K562 (cell line): ENCODE measurements at regions not wholly inside any gene's neighbourhood (a gene's known extent, or its start where the extent isn't known, plus 50 kb on each side); places are given as distances from the start of the nearest gene placed in this dataset.

ENCODE experiments used
- ATAC-seq: fragments of 200-7000 bp; cut with Tn5 transposase; 3 replicates; pipeline ENCODE4 v1.9.1; 2020; ENCODE audit warnings: moderate library complexity
- BruUV-seq: library from RNA; stranded (reverse); fragments of 400-500 nt; replicated peaks from 2 replicates; lab custom pipeline; 2021; lab: Mats Ljungman, UMichigan
- CTCF ChIA-PET: fragments of 300-600 bp; formaldehyde crosslinking; extraction: SDS; loops from one replicate; lab custom pipeline; 2021; ENCODE audit warnings: low intra/inter-chr PET ratio; lab: Yijun Ruan, JAX
- POLR2A ChIA-PET: fragments of 300-600, 350-650 bp; sonication (Branson Sonifier 250); formaldehyde crosslinking; extraction: SDS; loops from one replicate; lab custom pipeline; 2021; ENCODE audit warnings: antibody characterized with exemption, inconsistent platforms; lab: Yijun Ruan, JAX
- DNase-seq, 4 experiments: peaks; one replicate each; pipeline versions ENCODE4 v3.0.0 to v3.0.0-alpha.2; 2011 to 2018; ENCODE audit warnings: low spot score in 3 of 4, mixed read lengths in 3 of 4; ENCODE audit errors: extremely low read depth in 1 of 4
- FAIRE-seq: peaks from 2 replicates; lab custom pipeline; 2011; peaks lifted over from hg19 to GRCh38; lab: Jason Lieb, UNC
- H2AFZ ChIP-seq: 2 replicates; pipeline ENCODE4 v1.6.0; 2011; ENCODE audit warnings: low read depth, low read length, control low read depth, inconsistent platforms
- H3K27ac ChIP-seq: fragments of 200-600 bp; 3 replicates; pipeline ENCODE4 v1.8.0; 2011; ENCODE audit warnings: low read depth, mild to moderate bottlenecking, control low read depth, inconsistent platforms, low read length, moderate library complexity, mixed read lengths; ENCODE audit errors: extremely low read depth
- H3K27me3 ChIP-seq, 2 experiments: fragments of 300-600 bp in 1 of 2; 2 replicates in 1 of 2; 3 replicates in 1 of 2; pipeline versions ENCODE4 v1.6.0 to v1.8.0; 2011; ENCODE audit warnings: inconsistent platforms in 2 of 2, low read length in 2 of 2, mild to moderate bottlenecking in 1 of 2, mixed read lengths in 1 of 2, moderate library complexity in 1 of 2; ENCODE audit not compliant: control insufficient read depth in 2 of 2, insufficient read depth in 2 of 2
- H3K36me3 ChIP-seq: fragments of 300-600 bp; 3 replicates; pipeline ENCODE4 v1.8.0; 2011; ENCODE audit warnings: mild to moderate bottlenecking, low read length, inconsistent platforms; ENCODE audit not compliant: control insufficient read depth, insufficient read depth
- H3K4me1 ChIP-seq, 2 experiments: fragments of 200-600 bp in 1 of 2; replicated peaks in 1 of 2; 2 replicates in 1 of 2; 3 replicates in 1 of 2; pipeline versions ENCODE4 v1.5.1 to v1.8.0; 2011; ENCODE audit warnings: inconsistent platforms in 2 of 2, low read length in 2 of 2, mild to moderate bottlenecking in 1 of 2, mixed read lengths in 1 of 2, moderate library complexity in 1 of 2; ENCODE audit not compliant: control insufficient read depth in 2 of 2, insufficient read depth in 2 of 2
- H3K4me2 ChIP-seq: 2 replicates; pipeline ENCODE4 v1.6.1; 2011; ENCODE audit warnings: low read length, control low read depth, inconsistent platforms, mixed read lengths; ENCODE audit not compliant: insufficient read depth
- H3K4me3 ChIP-seq: fragments of 200-600 bp; sonication (generic), shearing (Covaris generic); 2 replicates; pipeline ENCODE4 v1.5.1; 2016; ENCODE audit warnings: control low read depth, inconsistent platforms
- H3K79me2 ChIP-seq: fragments of 200-600 bp; 3 replicates; pipeline ENCODE4 v1.8.0; 2011; ENCODE audit warnings: low read length, inconsistent platforms; ENCODE audit not compliant: control insufficient read depth, insufficient read depth
- H3K9ac ChIP-seq, 2 experiments: 2 replicates each; pipeline versions ENCODE4 v1.6.0 to v1.6.1; 2011; ENCODE audit warnings: low read depth in 2 of 2, low read length in 2 of 2, control low read depth in 1 of 2, inconsistent platforms in 1 of 2, mild to moderate bottlenecking in 1 of 2, mixed read lengths in 1 of 2; ENCODE audit not compliant: insufficient read depth in 1 of 2
- H3K9me1 ChIP-seq: one replicate; pipeline ENCODE4 v1.6.0; 2011; ENCODE audit warnings: inconsistent platforms, mild to moderate bottlenecking, low read length, moderate library complexity; ENCODE audit not compliant: control insufficient read depth, insufficient read depth
- H3K9me3 ChIP-seq: replicated peaks from 2 replicates; pipeline ENCODE4 v1.5.1; 2011; ENCODE audit warnings: low read depth, low read length, inconsistent platforms; ENCODE audit not compliant: control insufficient read depth, insufficient read depth
- H4K20me1 ChIP-seq: replicated peaks from 2 replicates; pipeline ENCODE4 v1.6.1; 2011; ENCODE audit warnings: low read length, inconsistent platforms, mixed read lengths; ENCODE audit not compliant: control insufficient read depth, insufficient read depth
- AFF4 ChIP-seq: sonication (generic); formaldehyde crosslinking; IDR thresholded peaks from 2 replicates; pipeline ENCODE4 v1.8.0; 2023; ENCODE audit warnings: mild to moderate bottlenecking, missing genetic modification reagents
- HEY1 ChIP-seq: fragments of 250-450 bp; sonication (Bioruptor Pico); IDR thresholded peaks from 2 replicates; pipeline ENCODE4 v1.5.0; 2020; ENCODE audit warnings: mild to moderate bottlenecking, moderate library complexity, borderline replicate concordance
- HIVEP1 ChIP-seq: fragments of 250-450 bp; sonication (Bioruptor Pico); IDR thresholded peaks from 2 replicates; pipeline ENCODE4 v1.4.0; 2020; ENCODE audit warnings: mild to moderate bottlenecking
- MEF2A ChIP-seq: IDR thresholded peaks from 2 replicates; pipeline ENCODE4 v1.6.1; 2011; ENCODE audit warnings: low read depth, mild to moderate bottlenecking, low read length, moderate library complexity; ENCODE audit not compliant: control insufficient read depth
- NFE2L1 ChIP-seq: fragments of 450-650 bp; IDR thresholded peaks from 2 replicates; pipeline ENCODE4 v1.6.1; 2016; ENCODE audit warnings: missing genetic modification characterization, low read depth, mild to moderate bottlenecking, missing compliant biosample characterization, moderate library complexity, borderline replicate concordance
- NFIX ChIP-seq: fragments of 250-450 bp; sonication (Bioruptor Pico); IDR thresholded peaks from 2 replicates; pipeline ENCODE4 v1.4.0; 2020; ENCODE audit warnings: low read depth, mild to moderate bottlenecking, moderate library complexity
- PHF20 ChIP-seq: fragments of 450-650 bp; IDR thresholded peaks from 2 replicates; pipeline ENCODE4 v1.6.1; 2018; ENCODE audit not compliant: partially characterized antibody
- PPARD ChIP-seq: fragments of 250-450 bp; sonication (Bioruptor Pico); IDR thresholded peaks from 2 replicates; pipeline ENCODE4 v1.8.0; 2022; ENCODE audit warnings: inconsistent platforms, mild to moderate bottlenecking, moderate library complexity
- SETDB1 ChIP-seq: IDR thresholded peaks from one replicate; pipeline ENCODE4 v1.6.1; 2012; ENCODE audit warnings: low read length, control low read depth, inconsistent platforms
- WGBS: fragments of 100-300 bp; shearing (Covaris generic); methylation state at CpG from one replicate; pipeline ENCODE4 v1.1.6; 2016; ENCODE audit warnings: low coverage, mixed read lengths; ENCODE audit not compliant: insufficient coverage; ENCODE audit errors: missing lambda C conversion rate; 5-methylcytosine and 5-hydroxymethylcytosine counted together
- in situ Hi-C: fragments of 300-500 bp; cut with MboI; formaldehyde crosslinking; loops from 4 replicates; pipeline ENCODE4 v1.15.0; 2018; ENCODE audit warnings: inconsistent platforms, mixed read lengths
- intact Hi-C: fragments of 100-400 bp; cut with micrococcal nuclease; formaldehyde crosslinking; loops from 2 replicates; pipeline ENCODE4 v1.14.2; 2022
- TF ChIP-seq, protein P1 (sequence below): fragments of 250-450 bp; sonication (Bioruptor Pico); IDR thresholded peaks from 2 replicates; pipeline ENCODE4 v1.5.1; 2021; ENCODE audit warnings: mild to moderate bottlenecking
- TF ChIP-seq, protein P2 (sequence below), 2 experiments: fragments of 450-650 bp; IDR thresholded peaks; 2 replicates each; pipeline ENCODE4 v1.6.1; 2018; ENCODE audit warnings: mild to moderate bottlenecking in 2 of 2, low read depth in 1 of 2; ENCODE audit not compliant: partially characterized antibody in 2 of 2
- TF ChIP-seq, protein P3 (sequence below): conservative IDR thresholded peaks from 2 replicates; pipeline ENCODE4 v1.6.1; 2011; ENCODE audit warnings: low read depth, mild to moderate bottlenecking, low read length; ENCODE audit not compliant: control insufficient read depth

DNA sequence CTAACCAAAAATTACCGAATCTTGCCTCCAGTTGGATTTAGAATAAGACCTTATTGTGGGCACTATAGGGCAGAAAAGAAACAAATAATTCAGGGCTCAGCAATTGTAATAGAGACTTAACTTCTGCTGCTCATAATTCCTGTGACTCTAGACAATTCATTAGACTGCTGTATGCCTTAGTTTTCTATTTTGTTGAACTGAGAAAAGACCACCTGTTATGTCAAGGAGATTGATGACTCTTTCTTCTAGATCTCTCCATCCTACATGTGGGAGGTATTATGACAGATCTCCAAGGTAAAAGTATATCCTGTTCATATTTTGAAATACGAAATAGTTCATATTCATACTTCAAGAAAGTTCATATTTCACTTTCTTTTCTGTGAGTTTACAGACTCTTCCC is 605.1 kb downstream of the PSAT1 start:
- Histone ChIP-seq H3K9ac (no peak overlapping the region), H3K79me2 (no peaks in the 10 kb centered on the region), H3K27me3 (no peaks in the 10 kb centered on the region), H3K9me3 (no peaks in the 10 kb centered on the region), H3K4me2 (no peak overlapping the region), H3K36me3 (no peaks in the 10 kb centered on the region), H3K4me1 (no peaks in the 10 kb centered on the region), H3K9me1 (no peaks in the 10 kb centered on the region), H4K20me1 (no peaks in the 10 kb centered on the region), H3K4me3 (no peak overlapping the region), H2AFZ (no peak overlapping the region), H3K27ac (no peak overlapping the region)
- in situ Hi-C loops (no loop called here), intact Hi-C loops (no loop called here)
- CTCF ChIA-PET: no interaction called here
- BruUV-seq: no TSS peak
- no peak for FAIRE-seq
- POLR2A ChIA-PET: no interaction called here
- no peak for DNase-seq
- ATAC-seq: no peak
- WGBS: 0% methylated on average over 2 of the region's 2 CpGs
- TF ChIP-seq, protein P1, sequence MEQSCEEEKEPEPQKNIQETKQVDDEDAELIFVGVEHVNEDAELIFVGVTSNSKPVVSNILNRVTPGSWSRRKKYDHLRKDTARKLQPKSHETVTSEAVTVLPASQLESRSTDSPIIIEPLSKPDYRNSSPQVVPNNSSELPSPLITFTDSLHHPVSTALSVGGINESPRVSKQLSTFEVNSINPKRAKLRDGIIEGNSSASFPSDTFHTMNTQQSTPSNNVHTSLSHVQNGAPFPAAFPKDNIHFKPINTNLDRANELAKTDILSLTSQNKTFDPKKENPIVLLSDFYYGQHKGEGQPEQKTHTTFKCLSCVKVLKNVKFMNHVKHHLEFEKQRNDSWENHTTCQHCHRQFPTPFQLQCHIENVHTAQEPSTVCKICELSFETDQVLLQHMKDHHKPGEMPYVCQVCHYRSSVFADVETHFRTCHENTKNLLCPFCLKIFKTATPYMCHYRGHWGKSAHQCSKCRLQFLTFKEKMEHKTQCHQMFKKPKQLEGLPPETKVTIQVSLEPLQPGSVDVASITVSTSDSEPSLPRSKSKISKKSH (CRISPR knock-in tag): no peak
- TF ChIP-seq, protein P2, sequence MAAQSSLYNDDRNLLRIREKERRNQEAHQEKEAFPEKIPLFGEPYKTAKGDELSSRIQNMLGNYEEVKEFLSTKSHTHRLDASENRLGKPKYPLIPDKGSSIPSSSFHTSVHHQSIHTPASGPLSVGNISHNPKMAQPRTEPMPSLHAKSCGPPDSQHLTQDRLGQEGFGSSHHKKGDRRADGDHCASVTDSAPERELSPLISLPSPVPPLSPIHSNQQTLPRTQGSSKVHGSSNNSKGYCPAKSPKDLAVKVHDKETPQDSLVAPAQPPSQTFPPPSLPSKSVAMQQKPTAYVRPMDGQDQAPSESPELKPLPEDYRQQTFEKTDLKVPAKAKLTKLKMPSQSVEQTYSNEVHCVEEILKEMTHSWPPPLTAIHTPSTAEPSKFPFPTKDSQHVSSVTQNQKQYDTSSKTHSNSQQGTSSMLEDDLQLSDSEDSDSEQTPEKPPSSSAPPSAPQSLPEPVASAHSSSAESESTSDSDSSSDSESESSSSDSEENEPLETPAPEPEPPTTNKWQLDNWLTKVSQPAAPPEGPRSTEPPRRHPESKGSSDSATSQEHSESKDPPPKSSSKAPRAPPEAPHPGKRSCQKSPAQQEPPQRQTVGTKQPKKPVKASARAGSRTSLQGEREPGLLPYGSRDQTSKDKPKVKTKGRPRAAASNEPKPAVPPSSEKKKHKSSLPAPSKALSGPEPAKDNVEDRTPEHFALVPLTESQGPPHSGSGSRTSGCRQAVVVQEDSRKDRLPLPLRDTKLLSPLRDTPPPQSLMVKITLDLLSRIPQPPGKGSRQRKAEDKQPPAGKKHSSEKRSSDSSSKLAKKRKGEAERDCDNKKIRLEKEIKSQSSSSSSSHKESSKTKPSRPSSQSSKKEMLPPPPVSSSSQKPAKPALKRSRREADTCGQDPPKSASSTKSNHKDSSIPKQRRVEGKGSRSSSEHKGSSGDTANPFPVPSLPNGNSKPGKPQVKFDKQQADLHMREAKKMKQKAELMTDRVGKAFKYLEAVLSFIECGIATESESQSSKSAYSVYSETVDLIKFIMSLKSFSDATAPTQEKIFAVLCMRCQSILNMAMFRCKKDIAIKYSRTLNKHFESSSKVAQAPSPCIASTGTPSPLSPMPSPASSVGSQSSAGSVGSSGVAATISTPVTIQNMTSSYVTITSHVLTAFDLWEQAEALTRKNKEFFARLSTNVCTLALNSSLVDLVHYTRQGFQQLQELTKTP (IDR thresholded peaks at IDR 0.05; ENCODE audit: low read depth in 1 of 2, partially characterized antibody in 2 of 2): no peak
- no peak for TF ChIP-seq NFE2L1
- no peak for TF ChIP-seq NFIX (CRISPR knock-in tag)
- no peak for TF ChIP-seq HIVEP1
- no peak for TF ChIP-seq PPARD (CRISPR knock-in tag)
- TF ChIP-seq, protein P3, sequence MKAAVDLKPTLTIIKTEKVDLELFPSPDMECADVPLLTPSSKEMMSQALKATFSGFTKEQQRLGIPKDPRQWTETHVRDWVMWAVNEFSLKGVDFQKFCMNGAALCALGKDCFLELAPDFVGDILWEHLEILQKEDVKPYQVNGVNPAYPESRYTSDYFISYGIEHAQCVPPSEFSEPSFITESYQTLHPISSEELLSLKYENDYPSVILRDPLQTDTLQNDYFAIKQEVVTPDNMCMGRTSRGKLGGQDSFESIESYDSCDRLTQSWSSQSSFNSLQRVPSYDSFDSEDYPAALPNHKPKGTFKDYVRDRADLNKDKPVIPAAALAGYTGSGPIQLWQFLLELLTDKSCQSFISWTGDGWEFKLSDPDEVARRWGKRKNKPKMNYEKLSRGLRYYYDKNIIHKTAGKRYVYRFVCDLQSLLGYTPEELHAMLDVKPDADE: no peak
- TF ChIP-seq HEY1 (CRISPR knock-in tag): no peak
- TF ChIP-seq PHF20: no peak
- no peak for TF ChIP-seq MEF2A
- TF ChIP-seq AFF4 (CRISPR knock-in tag): no peak
- TF ChIP-seq SETDB1: no peak
